Peyer's patch (tissue), 4 donors: ENCODE measurements at regions not wholly inside any gene's neighbourhood (a gene's known extent, or its start where the extent isn't known, plus 50 kb on each side); places are given as distances from the start of the nearest gene placed in this dataset.

Source experiments
- CTCF ChIP-seq, 6 experiments: fragments of 450-650 bp in 4 of 6; fragments of 200-600 bp in 2 of 6; sonication (generic) in 1 of 6; IDR thresholded peaks; one replicate each; pipeline ENCODE4 v1.5.1; 2017 to 2019; ENCODE audit warnings: antibody characterized with exemption in 6 of 6, mild to moderate bottlenecking in 3 of 6, moderate library complexity in 1 of 6
- POLR2A ChIP-seq, 2 donors: fragments of 450-650 bp; IDR thresholded peaks; one replicate each; pipeline ENCODE4 v1.5.1; 2017; ENCODE audit warnings: antibody characterized with exemption in 2 of 2, mild to moderate bottlenecking in 2 of 2, moderate library complexity in 2 of 2

GRCh38 chr12:39144613-39145061 lies 239.2 kb upstream of the CPNE8 start:
- TF ChIP-seq CTCF (IDR thresholded peaks at IDR 0.05) (no peak), POLR2A (IDR thresholded peaks at IDR 0.05) (no peak)
